GM21526 (cell line): ENCODE measurements at regions not wholly inside any gene's neighbourhood (a gene's known extent, or its start where the extent isn't known, plus 50 kb on each side); places are given as distances from the start of the nearest gene placed in this dataset.

Experiments
- ATAC-seq: cut with Tn5 transposase; IDR thresholded peaks from one replicate; pipeline ENCODE4 v1.9.1; 2021; ENCODE audit warnings: moderate library complexity; ENCODE audit not compliant: unreplicated experiment, low FRiP score

GRCh38 chr20:59429396-59429795, 129.0 kb downstream of the EDN3 start:
- no peak for ATAC-seq

- ATAC-seq: no peak
Observed at GRCh38 chr20:59431014-59431413, 130.6 kb downstream of the EDN3 start.

- no peak for ATAC-seq
Observed at GRCh38 chr20:59434960-59435359, 134.5 kb downstream of the EDN3 start.

- ATAC-seq: no peak
Observed at GRCh38 chr20:59435518-59435917, 135.1 kb downstream of the EDN3 start.

- no peak for ATAC-seq
Observed at GRCh38 chr20:59437601-59438031, 137.2 kb downstream of the EDN3 start.

- ATAC-seq: no peak
Observed at GRCh38 chr20:59438201-59438600, 137.8 kb downstream of the EDN3 start.

GRCh38 chr20:59439243-59439642, 138.8 kb downstream of the EDN3 start:
- ATAC-seq: no peak

- no peak for ATAC-seq
Observed at GRCh38 chr20:59441306-59441705, 140.9 kb downstream of the EDN3 start.

GRCh38 chr20:59441860-59442810, 141.7 kb downstream of the EDN3 start:
- no peak for ATAC-seq

GRCh38 chr20:59443550-59443949, 143.1 kb downstream of the EDN3 start:
- ATAC-seq: no peak

GRCh38 chr20:59446376-59446775, 146.0 kb downstream of the EDN3 start:
- ATAC-seq: no peak

GRCh38 chr20:59448196-59448595, 147.8 kb downstream of the EDN3 start:
- ATAC-seq: no peak

GRCh38 chr20:59448851-59449444, 148.5 kb downstream of the EDN3 start:
- ATAC-seq: no peak

- ATAC-seq: no peak
Observed at GRCh38 chr20:59451066-59451630, 150.7 kb downstream of the EDN3 start.

- no peak for ATAC-seq
Observed at GRCh38 chr20:59451641-59452040, 151.2 kb downstream of the EDN3 start.

GRCh38 chr20:59452856-59453255, 151.5 kb upstream of the PHACTR3 start:
- ATAC-seq: no peak

- no peak for ATAC-seq
Observed at GRCh38 chr20:59453759-59454560, 150.4 kb upstream of the PHACTR3 start.

- ATAC-seq: no peak
Observed at GRCh38 chr20:59455402-59456341, 148.7 kb upstream of the PHACTR3 start.
